ENCODE measurements at regions not wholly inside any gene's neighbourhood (a gene's known extent, or its start where the extent isn't known, plus 50 kb on each side); places are given as distances from the start of the nearest gene placed in this dataset.

DNA sequence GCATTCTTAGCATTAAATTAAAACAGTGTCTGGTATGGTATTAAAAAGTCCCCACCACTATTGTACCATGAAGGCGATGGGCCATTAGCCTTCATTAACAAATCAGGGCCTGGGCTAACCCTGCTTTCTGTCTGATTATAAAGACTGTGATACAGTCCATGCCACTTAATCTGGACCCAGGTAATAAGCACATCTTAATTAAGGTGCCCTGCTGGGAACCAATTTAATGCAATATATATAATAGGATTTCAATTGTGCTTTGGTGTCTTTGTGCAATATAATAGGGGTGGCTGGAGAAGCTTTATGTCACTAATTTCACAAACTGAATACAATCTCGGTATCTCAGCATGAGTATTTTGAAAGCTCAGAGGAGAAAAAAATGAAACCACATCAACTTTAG is 64.4 kb upstream of the CDH8 start:
- intact Hi-C loops (cut with DNase I): no loop called here
- no peak for DNase-seq

DNA sequence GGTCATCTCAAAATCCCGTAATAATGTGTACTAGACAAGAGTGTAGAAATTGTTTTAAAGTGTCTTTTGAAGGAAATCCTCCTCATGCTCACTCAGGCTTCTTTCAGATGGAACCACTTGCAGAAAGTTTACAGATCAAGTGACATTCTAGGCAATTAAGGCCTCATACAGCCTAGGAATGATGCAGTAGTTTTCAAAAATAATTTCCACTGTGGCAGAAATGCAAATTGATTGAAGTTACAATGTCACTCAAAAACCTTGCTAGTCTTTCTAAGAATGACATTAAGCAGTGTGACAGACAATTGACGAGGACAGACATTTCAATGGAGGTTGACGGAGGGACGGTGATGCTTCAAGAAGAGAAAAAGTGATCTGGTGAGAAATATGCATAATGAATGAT is 53.5 kb upstream of the CDH8 start:
- DNase-seq: no peak
- intact Hi-C loops (cut with DNase I): no loop called here

DNA sequence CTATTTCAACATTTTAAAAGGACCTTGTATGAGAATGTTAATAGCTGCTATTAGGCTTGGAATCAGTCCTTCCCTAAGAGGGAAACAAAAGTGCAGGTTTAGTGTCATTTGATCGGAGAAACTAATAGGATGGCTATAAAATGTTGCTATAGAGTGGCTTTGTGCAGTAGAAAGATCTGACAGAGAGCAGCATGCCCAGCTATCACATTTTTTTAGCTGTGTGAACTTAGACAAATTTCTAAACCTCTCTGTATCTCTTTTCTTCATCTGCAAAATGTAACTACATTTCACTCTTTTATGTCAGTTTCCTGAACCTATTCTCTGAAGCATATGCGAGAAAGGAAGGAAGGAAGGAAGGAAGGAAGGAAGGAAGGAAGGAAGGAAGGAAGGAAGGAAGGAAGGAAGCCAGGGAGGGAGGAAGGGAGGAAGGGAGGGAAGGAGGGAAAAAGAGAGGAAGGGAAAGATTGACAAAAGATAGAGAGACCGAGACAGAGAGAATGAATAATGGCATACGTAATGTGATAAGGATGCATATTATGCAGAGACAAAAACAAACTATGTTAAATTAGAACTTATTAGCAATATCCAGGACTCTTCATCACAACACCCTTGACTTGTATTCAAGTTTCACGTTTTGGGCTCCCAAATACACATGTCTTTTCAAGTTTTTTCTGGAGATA is 52.6 kb upstream of the CDH8 start:
- intact Hi-C loops (cut with DNase I): no loop called here
- no peak for DNase-seq

Measured in posterior cingulate gyrus (tissue), 11 donors.